ENCODE measurements at regions not wholly inside any gene's neighbourhood (a gene's known extent, or its start where the extent isn't known, plus 50 kb on each side); places are given as distances from the start of the nearest gene placed in this dataset.
"Not testable (repeated sequence)": the region's sequence is repeated elsewhere in the genome, so short reads cannot be mapped to it uniquely, and the experiment has no call there.

GRCh38 chr6:22129751-22130150, 167.1 kb downstream of the PRL start:
- no peak overlapping the region for H3K4me3 ChIP-seq (ENCODE audit: low read depth, low read length)
- no peak overlapping the region for H3K27ac ChIP-seq
- H3K36me3 ChIP-seq (replicated peaks): no peaks in the 10 kb centered on the region
- in situ Hi-C loops (cut with HindIII; ENCODE audit: low pct_ligation_motif_present, low sequenced_read_pairs): no loop called here
- no peak for DNase-seq
- TF ChIP-seq, protein P1, sequence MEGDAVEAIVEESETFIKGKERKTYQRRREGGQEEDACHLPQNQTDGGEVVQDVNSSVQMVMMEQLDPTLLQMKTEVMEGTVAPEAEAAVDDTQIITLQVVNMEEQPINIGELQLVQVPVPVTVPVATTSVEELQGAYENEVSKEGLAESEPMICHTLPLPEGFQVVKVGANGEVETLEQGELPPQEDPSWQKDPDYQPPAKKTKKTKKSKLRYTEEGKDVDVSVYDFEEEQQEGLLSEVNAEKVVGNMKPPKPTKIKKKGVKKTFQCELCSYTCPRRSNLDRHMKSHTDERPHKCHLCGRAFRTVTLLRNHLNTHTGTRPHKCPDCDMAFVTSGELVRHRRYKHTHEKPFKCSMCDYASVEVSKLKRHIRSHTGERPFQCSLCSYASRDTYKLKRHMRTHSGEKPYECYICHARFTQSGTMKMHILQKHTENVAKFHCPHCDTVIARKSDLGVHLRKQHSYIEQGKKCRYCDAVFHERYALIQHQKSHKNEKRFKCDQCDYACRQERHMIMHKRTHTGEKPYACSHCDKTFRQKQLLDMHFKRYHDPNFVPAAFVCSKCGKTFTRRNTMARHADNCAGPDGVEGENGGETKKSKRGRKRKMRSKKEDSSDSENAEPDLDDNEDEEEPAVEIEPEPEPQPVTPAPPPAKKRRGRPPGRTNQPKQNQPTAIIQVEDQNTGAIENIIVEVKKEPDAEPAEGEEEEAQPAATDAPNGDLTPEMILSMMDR (IDR thresholded peaks at IDR 0.05; ENCODE audit: low read depth, low read length, missing control alignments): no peak
- H3K27me3 ChIP-seq (replicated peaks): no peaks in the 10 kb centered on the region

DNA sequence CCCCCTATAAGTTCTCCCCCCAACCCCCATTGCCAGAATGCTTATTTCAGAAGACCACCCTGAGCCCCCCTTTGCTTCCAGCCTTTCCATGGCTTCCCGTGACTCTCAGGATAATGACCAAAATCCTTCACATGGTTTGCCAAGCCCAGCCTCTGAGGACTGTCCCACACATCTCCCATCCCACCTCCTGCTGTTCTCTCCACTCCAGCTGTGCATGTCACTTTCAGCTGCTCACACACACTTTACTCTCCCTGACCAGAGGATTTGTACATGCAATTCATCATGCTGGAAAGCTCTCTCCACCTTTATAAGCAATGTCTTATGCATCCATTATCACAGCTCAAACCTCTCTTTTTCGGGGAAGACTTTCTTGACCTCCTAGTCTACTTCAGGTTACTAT, 164.2 kb downstream of the PRL start:
- H3K27me3 ChIP-seq (replicated peaks): no peaks in the 10 kb centered on the region
- no peak overlapping the region for H3K4me3 ChIP-seq (ENCODE audit: low read depth, low read length)
- in situ Hi-C loops (cut with HindIII; ENCODE audit: low pct_ligation_motif_present, low sequenced_read_pairs): no loop called here
- no peak overlapping the region for H3K27ac ChIP-seq
- H3K36me3 ChIP-seq (replicated peaks): no peaks in the 10 kb centered on the region
- TF ChIP-seq, protein P1 (IDR thresholded peaks at IDR 0.05; ENCODE audit: low read depth, low read length, missing control alignments): no peak
- no peak for DNase-seq

GRCh38 chr6:22133357-22133756, 163.5 kb downstream of the PRL start:
- no peaks in the 10 kb centered on the region for H3K27me3 ChIP-seq (replicated peaks)
- TF ChIP-seq, protein P1 (IDR thresholded peaks at IDR 0.05; ENCODE audit: low read depth, low read length, missing control alignments): no peak
- no peak overlapping the region for H3K27ac ChIP-seq
- DNase-seq: no peak
- no peaks in the 10 kb centered on the region for H3K36me3 ChIP-seq (replicated peaks)
- no peak overlapping the region for H3K4me3 ChIP-seq (ENCODE audit: low read depth, low read length)
- in situ Hi-C loops (cut with HindIII; ENCODE audit: low pct_ligation_motif_present, low sequenced_read_pairs): no loop called here

GRCh38 chr6:22134308-22134707, 162.5 kb downstream of the PRL start:
- no peaks in the 10 kb centered on the region for H3K36me3 ChIP-seq (replicated peaks)
- no peak overlapping the region for H3K4me3 ChIP-seq (ENCODE audit: low read depth, low read length)
- no peak overlapping the region for H3K27ac ChIP-seq
- no peaks in the 10 kb centered on the region for H3K27me3 ChIP-seq (replicated peaks)
- DNase-seq: no peak
- TF ChIP-seq, protein P1 (IDR thresholded peaks at IDR 0.05; ENCODE audit: low read depth, low read length, missing control alignments): no peak
- in situ Hi-C loops (cut with HindIII; ENCODE audit: low pct_ligation_motif_present, low sequenced_read_pairs): no loop called here

GRCh38 chr6:22135395-22135794, 161.4 kb downstream of the PRL start:
- TF ChIP-seq, protein P1 (IDR thresholded peaks at IDR 0.05; ENCODE audit: low read depth, low read length, missing control alignments): no peak
- Histone ChIP-seq H3K4me3 (ENCODE audit: low read depth, low read length) (no peak overlapping the region), H3K27me3 (replicated peaks) (no peaks in the 10 kb centered on the region), H3K36me3 (replicated peaks) (no peaks in the 10 kb centered on the region), H3K27ac (no peak overlapping the region)
- DNase-seq: no peak
- in situ Hi-C loops (cut with HindIII; ENCODE audit: low pct_ligation_motif_present, low sequenced_read_pairs): no loop called here

DNA sequence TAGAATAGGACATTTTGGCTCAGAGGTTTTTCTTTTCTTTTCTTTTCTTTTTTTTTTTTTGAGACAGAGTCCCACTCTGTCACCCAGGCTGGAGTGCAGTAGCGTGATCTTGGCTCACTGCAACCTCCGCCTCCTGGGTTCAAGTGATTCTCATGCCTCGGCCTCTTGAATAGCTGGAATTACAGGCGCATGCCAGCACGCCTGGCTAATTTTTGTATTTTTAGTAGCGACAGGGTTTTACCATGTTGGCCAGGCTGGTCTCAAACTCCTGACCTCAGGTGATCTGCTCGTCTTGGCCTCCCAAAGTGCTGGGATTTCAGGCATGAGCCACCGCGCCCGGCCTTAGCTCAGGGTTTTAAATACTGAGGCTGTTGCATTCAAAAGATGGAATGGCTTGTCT, 156.1 kb downstream of the PRL start:
- H3K4me3 ChIP-seq (ENCODE audit: low read depth, low read length); H3K27ac ChIP-seq; H3K36me3 ChIP-seq (replicated peaks); H3K27me3 ChIP-seq (replicated peaks); DNase-seq; in situ Hi-C loops (cut with HindIII; ENCODE audit: low pct_ligation_motif_present, low sequenced_read_pairs): not testable (repeated sequence)

All from brain microvascular endothelial cell (primary cell).